ENCODE measurements at regions not wholly inside any gene's neighbourhood (a gene's known extent, or its start where the extent isn't known, plus 50 kb on each side); places are given as distances from the start of the nearest gene placed in this dataset.

GRCh38 chr9:73494894-73495293 is 343.2 kb downstream of the ANXA1 start:
- H3K36me3 ChIP-seq = no peaks in the 10 kb centered on the region
- no peak overlapping the region for H3K4me3 ChIP-seq
- H3K9me3 ChIP-seq = no peaks in the 10 kb centered on the region
- no peak for TF ChIP-seq CTCF (IDR thresholded peaks at IDR 0.05)
- no peaks in the 10 kb centered on the region for H3K4me1 ChIP-seq
- no peak for ATAC-seq
- H3K27me3 ChIP-seq = no peaks in the 10 kb centered on the region
- 65 to 80% methylated on average over 5 of the region's 5 CpGs for WGBS, 2 donors
- intact Hi-C loops (cut with DNase I) = no loop called here
- H3K27ac ChIP-seq = no peak overlapping the region
- no peak for DNase-seq
- no peak for FAIRE-seq

GRCh38 chr9:73497796-73498195 is 346.1 kb downstream of the ANXA1 start:
- H3K9me3 ChIP-seq = no peaks in the 10 kb centered on the region
- no peak for TF ChIP-seq CTCF (IDR thresholded peaks at IDR 0.05)
- no peaks in the 10 kb centered on the region for H3K36me3 ChIP-seq
- no peaks in the 10 kb centered on the region for H3K4me1 ChIP-seq
- FAIRE-seq = no peak
- no peak overlapping the region for H3K27ac ChIP-seq
- no peak overlapping the region for H3K4me3 ChIP-seq
- no peak for ATAC-seq
- 27 to 30% methylated on average over 2 of the region's 2 CpGs for WGBS, 2 donors
- intact Hi-C loops (cut with DNase I) = no loop called here
- DNase-seq = no peak
- no peaks in the 10 kb centered on the region for H3K27me3 ChIP-seq

- no peak for DNase-seq
- intact Hi-C loops (cut with DNase I) = no loop called here
- Histone ChIP-seq H3K27me3 (no peaks in the 10 kb centered on the region), H3K27ac (no peak overlapping the region), H3K4me3 (no peak overlapping the region), H3K9me3 (no peaks in the 10 kb centered on the region), H3K36me3 (no peaks in the 10 kb centered on the region), H3K4me1 (no peaks in the 10 kb centered on the region)
- no peak for ATAC-seq
- FAIRE-seq = no peak
- WGBS, 2 donors = 10 to 12% methylated on average over 4 of the region's 4 CpGs
- no peak for TF ChIP-seq CTCF (IDR thresholded peaks at IDR 0.05)
Measured at GRCh38 chr9:73515216-73515615, 363.6 kb downstream of the ANXA1 start.

- DNase-seq (no peak), ATAC-seq (no peak), FAIRE-seq (no peak)
- Histone ChIP-seq H3K4me3 (no peak overlapping the region), H3K36me3 (no peaks in the 10 kb centered on the region), H3K27me3 (no peaks in the 10 kb centered on the region), H3K9me3 (no peaks in the 10 kb centered on the region), H3K4me1 (no peaks in the 10 kb centered on the region), H3K27ac (no peak overlapping the region)
- 39 to 50% methylated on average over 2 of the region's 2 CpGs for WGBS, 2 donors
- intact Hi-C loops (cut with DNase I) = no loop called here
- no peak for TF ChIP-seq CTCF (IDR thresholded peaks at IDR 0.05)
Measured at GRCh38 chr9:73523391-73523790, 371.7 kb downstream of the ANXA1 start.

GRCh38 chr9:73525350-73525749 is 373.7 kb downstream of the ANXA1 start:
- Histone ChIP-seq H3K36me3 (no peaks in the 10 kb centered on the region), H3K4me3 (no peak overlapping the region), H3K4me1 (no peaks in the 10 kb centered on the region), H3K27ac (no peak overlapping the region), H3K9me3 (no peaks in the 10 kb centered on the region), H3K27me3 (no peaks in the 10 kb centered on the region)
- no peak for DNase-seq
- 70 to 88% methylated on average over 1 of the region's 1 CpG for WGBS, 2 donors
- ATAC-seq = no peak
- no peak for FAIRE-seq
- intact Hi-C loops (cut with DNase I) = no loop called here
- no peak for TF ChIP-seq CTCF (IDR thresholded peaks at IDR 0.05)
